Right ventricle myocardium inferior (tissue), 1 donor: ENCODE measurements at regions not wholly inside any gene's neighbourhood (a gene's known extent, or its start where the extent isn't known, plus 50 kb on each side); places are given as distances from the start of the nearest gene placed in this dataset.
"Not testable (repeated sequence)": the region's sequence is repeated elsewhere in the genome, so short reads cannot be mapped to it uniquely, and the experiment has no call there.

Source experiments
- ATAC-seq: fragments of 200-7000 bp; cut with Tn5 transposase; one replicate; pipeline ENCODE4 v1.9.1; 2020; ENCODE audit warnings: mild to moderate bottlenecking, moderate library complexity
- DNase-seq: peaks from one replicate; pipeline ENCODE4 v3.0.0; 2021; ENCODE audit errors: missing footprints
- intact Hi-C: fragments of 100-400 bp; cut with DNase I; formaldehyde crosslinking; loops from one replicate; pipeline ENCODE4 v1.11.0; 2022
- donor health status: DM: no; HTN: yes; CAD: no; lungs with severe emphysema.

- DNase-seq, result peak; percentile 40
- no peak for ATAC-seq
- intact Hi-C loops, result no loop called here
Measured at GRCh38 chr13:61247149-61247936, 168.3 kb downstream of the PCDH20 start.

GRCh38 chr13:61246351-61246750 is 169.3 kb downstream of the PCDH20 start:
- no peak for ATAC-seq
- no peak for DNase-seq
- intact Hi-C loops, result no loop called here

- no peak for ATAC-seq
- DNase-seq, result no peak
- intact Hi-C loops, result no loop called here
Measured at GRCh38 chr13:61215601-61216000, 200.0 kb downstream of the PCDH20 start.

- DNase-seq, result no peak
- no peak for ATAC-seq
- intact Hi-C loops, result no loop called here
Measured at GRCh38 chr13:61215116-61215515, 200.5 kb downstream of the PCDH20 start.

- DNase-seq, result no peak
- intact Hi-C loops, result no loop called here
- ATAC-seq, result no peak
Measured at GRCh38 chr13:61214551-61214950, 201.1 kb downstream of the PCDH20 start.

- DNase-seq, ATAC-seq, intact Hi-C loops: not testable (repeated sequence)
Measured at GRCh38 chr13:61205898-61206297, 209.8 kb downstream of the PCDH20 start.

- intact Hi-C loops, result no loop called here
- no peak for ATAC-seq
- DNase-seq, result no peak
Measured at GRCh38 chr13:61204025-61204424, 211.6 kb downstream of the PCDH20 start.

GRCh38 chr13:61202042-61202441 is 213.6 kb downstream of the PCDH20 start:
- no peak for ATAC-seq
- no peak for DNase-seq
- intact Hi-C loops, result no loop called here

- intact Hi-C loops, result no loop called here
- no peak for ATAC-seq
- no peak for DNase-seq
Measured at GRCh38 chr13:61192826-61193225, 222.8 kb downstream of the PCDH20 start.

GRCh38 chr13:61188057-61188456 is 227.6 kb downstream of the PCDH20 start:
- no peak for ATAC-seq
- DNase-seq, result no peak
- intact Hi-C loops, result no loop called here

- intact Hi-C loops, result no loop called here
- no peak for ATAC-seq
- DNase-seq, result no peak
Measured at GRCh38 chr13:61187471-61187870, 228.2 kb downstream of the PCDH20 start.

- DNase-seq (no peak), ATAC-seq (no peak)
- intact Hi-C loops, result no loop called here
Measured at GRCh38 chr13:61183670-61184069, 232.0 kb downstream of the PCDH20 start.

GRCh38 chr13:61180234-61180633 is 235.4 kb downstream of the PCDH20 start:
- DNase-seq (no peak), ATAC-seq (peak; percentile 31)
- intact Hi-C loops, result no loop called here

GRCh38 chr13:61179741-61180140 is 235.9 kb downstream of the PCDH20 start:
- DNase-seq, result no peak
- intact Hi-C loops, result no loop called here
- ATAC-seq, result no peak

- intact Hi-C loops, result no loop called here
- ATAC-seq, result no peak
- DNase-seq, result no peak
Measured at GRCh38 chr13:61170856-61171255, 244.8 kb downstream of the PCDH20 start.

- intact Hi-C loops, result loop anchor here (5.0 kb wide), 1 partner anchor 195 kb away; no protein-coding TSS in a partner anchor
- ATAC-seq, result peak; percentile 87
- DNase-seq, result no peak
Measured at GRCh38 chr13:61162636-61163035, 253.0 kb downstream of the PCDH20 start.

GRCh38 chr13:61162106-61162505 is 253.5 kb downstream of the PCDH20 start:
- ATAC-seq (peak; percentile 43), DNase-seq (no peak)
- intact Hi-C loops, result loop anchor here (5.0 kb wide), 1 partner anchor 195 kb away; no protein-coding TSS in a partner anchor

- intact Hi-C loops, result no loop called here
- DNase-seq (no peak), ATAC-seq (peak; percentile 64)
Measured at GRCh38 chr13:61156753-61157152, 258.9 kb downstream of the PCDH20 start.

GRCh38 chr13:61151062-61151461 is 264.6 kb downstream of the PCDH20 start:
- DNase-seq, result no peak
- intact Hi-C loops, result no loop called here
- no peak for ATAC-seq

- no peak for ATAC-seq
- intact Hi-C loops, result no loop called here
Measured at GRCh38 chr13:61149331-61149730, 266.3 kb downstream of the PCDH20 start.

More at GRCh38 chr13:61149331-61149730, 266.3 kb downstream of the PCDH20 start:
- no peak for DNase-seq
